Endothelial cell of umbilical vein (primary cell): ENCODE measurements at regions not wholly inside any gene's neighbourhood (a gene's known extent, or its start where the extent isn't known, plus 50 kb on each side); places are given as distances from the start of the nearest gene placed in this dataset.

Source experiments
- POLR2A ChIP-seq: IDR thresholded peaks from 2 replicates; pipeline ENCODE4 v1.6.1; 2012; ENCODE audit warnings: low read depth, mild to moderate bottlenecking, control low read depth, low read length
- POLR2AphosphoS5 ChIP-seq: IDR thresholded peaks from 2 replicates; pipeline ENCODE4 v1.6.1; 2012; ENCODE audit warnings: low read depth, mild to moderate bottlenecking, control low read depth, low read length, moderate library complexity; ENCODE audit not compliant: insufficient read depth
- TF ChIP-seq, protein P1 (sequence below), 2 donors: IDR thresholded peaks; 1 replicate in 1 of 2; 2 replicates in 1 of 2; pipeline ENCODE4 v1.5.1; 2011; ENCODE audit warnings: low read length in 2 of 2, mild to moderate bottlenecking in 2 of 2, moderate library complexity in 2 of 2, control low read depth in 1 of 2, inconsistent platforms in 1 of 2, low read depth in 1 of 2; ENCODE audit not compliant: insufficient read depth in 1 of 2; ENCODE audit errors: extremely low read depth in 1 of 2

GRCh38 chr9:15086156-15086763 is 176.0 kb upstream of the FREM1 start:
- TF ChIP-seq POLR2A: no peak
- TF ChIP-seq, protein P1, sequence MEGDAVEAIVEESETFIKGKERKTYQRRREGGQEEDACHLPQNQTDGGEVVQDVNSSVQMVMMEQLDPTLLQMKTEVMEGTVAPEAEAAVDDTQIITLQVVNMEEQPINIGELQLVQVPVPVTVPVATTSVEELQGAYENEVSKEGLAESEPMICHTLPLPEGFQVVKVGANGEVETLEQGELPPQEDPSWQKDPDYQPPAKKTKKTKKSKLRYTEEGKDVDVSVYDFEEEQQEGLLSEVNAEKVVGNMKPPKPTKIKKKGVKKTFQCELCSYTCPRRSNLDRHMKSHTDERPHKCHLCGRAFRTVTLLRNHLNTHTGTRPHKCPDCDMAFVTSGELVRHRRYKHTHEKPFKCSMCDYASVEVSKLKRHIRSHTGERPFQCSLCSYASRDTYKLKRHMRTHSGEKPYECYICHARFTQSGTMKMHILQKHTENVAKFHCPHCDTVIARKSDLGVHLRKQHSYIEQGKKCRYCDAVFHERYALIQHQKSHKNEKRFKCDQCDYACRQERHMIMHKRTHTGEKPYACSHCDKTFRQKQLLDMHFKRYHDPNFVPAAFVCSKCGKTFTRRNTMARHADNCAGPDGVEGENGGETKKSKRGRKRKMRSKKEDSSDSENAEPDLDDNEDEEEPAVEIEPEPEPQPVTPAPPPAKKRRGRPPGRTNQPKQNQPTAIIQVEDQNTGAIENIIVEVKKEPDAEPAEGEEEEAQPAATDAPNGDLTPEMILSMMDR (IDR thresholded peaks at IDR 0.05; ENCODE audit: extremely low read depth in 1 of 2, insufficient read depth in 1 of 2, low read depth in 1 of 2, low read length in 2 of 2): no peak
- TF ChIP-seq POLR2AphosphoS5: no peak
